Subcutaneous abdominal adipose tissue (tissue), 5 donors: ENCODE measurements at regions not wholly inside any gene's neighbourhood (a gene's known extent, or its start where the extent isn't known, plus 50 kb on each side); places are given as distances from the start of the nearest gene placed in this dataset.

Experiments used
- H3K27ac ChIP-seq: one replicate; pipeline ENCODE4 v1.7.0; 2013; ENCODE audit warnings: low read depth, mild to moderate bottlenecking, inconsistent platforms, low read length, moderate library complexity
- H3K27me3 ChIP-seq, 5 donors: one replicate each; pipeline ENCODE4 v1.7.0; 2013; ENCODE audit warnings: low read length in 5 of 5, inconsistent platforms in 1 of 5; ENCODE audit not compliant: control insufficient read depth in 5 of 5, insufficient read depth in 4 of 5
- H3K36me3 ChIP-seq, 5 donors: one replicate each; pipeline ENCODE4 v1.7.0; 2013; ENCODE audit warnings: low read length in 5 of 5; ENCODE audit not compliant: control insufficient read depth in 5 of 5, insufficient read depth in 5 of 5
- H3K4me1 ChIP-seq, 5 donors: one replicate each; pipeline ENCODE4 v1.7.0; 2013; ENCODE audit warnings: low read length in 5 of 5, mild to moderate bottlenecking in 3 of 5, moderate library complexity in 1 of 5; ENCODE audit not compliant: control insufficient read depth in 5 of 5, insufficient read depth in 5 of 5
- H3K4me3 ChIP-seq, 5 donors: one replicate each; pipeline ENCODE4 v1.7.0; 2013; ENCODE audit warnings: low read length in 5 of 5, low read depth in 1 of 5
- H3K9ac ChIP-seq, 5 donors: one replicate each; pipeline ENCODE4 v1.7.0; 2013; ENCODE audit warnings: low read length in 5 of 5, mild to moderate bottlenecking in 4 of 5, moderate library complexity in 3 of 5
- H3K9me3 ChIP-seq, 5 donors: one replicate each; pipeline ENCODE4 v1.7.0; 2013; ENCODE audit warnings: low read length in 5 of 5; ENCODE audit not compliant: control insufficient read depth in 5 of 5
- donor health status: healthy.
- donor health status: healthy.
- donor health status: healthy.
- donor health status: healthy.
- donor health status: healthy.

GRCh38 chr13:111503905-111504695, 183.7 kb downstream of the TEX29 start:
- H3K27me3 ChIP-seq = peaks cover 3 to 22% (median 8%) of the 10 kb centered on the region in 5 donors
- H3K27ac ChIP-seq = no peak overlapping the region
- no peaks in the 10 kb centered on the region for H3K9me3 ChIP-seq
- no peak overlapping the region for H3K4me3 ChIP-seq
- H3K9ac ChIP-seq = no peak overlapping the region
- no peaks in the 10 kb centered on the region for H3K4me1 ChIP-seq
- H3K36me3 ChIP-seq = no peaks in the 10 kb centered on the region

- H3K9me3 ChIP-seq = no peaks in the 10 kb centered on the region
- peaks cover 3 to 22% (median 8%) of the 10 kb centered on the region in 5 donors for H3K27me3 ChIP-seq
- H3K9ac ChIP-seq = no peak overlapping the region
- H3K4me1 ChIP-seq = no peaks in the 10 kb centered on the region
- no peaks in the 10 kb centered on the region for H3K36me3 ChIP-seq
- no peak overlapping the region for H3K4me3 ChIP-seq
- no peak overlapping the region for H3K27ac ChIP-seq
Measured at GRCh38 chr13:111505175-111505777, 184.8 kb downstream of the TEX29 start.

DNA sequence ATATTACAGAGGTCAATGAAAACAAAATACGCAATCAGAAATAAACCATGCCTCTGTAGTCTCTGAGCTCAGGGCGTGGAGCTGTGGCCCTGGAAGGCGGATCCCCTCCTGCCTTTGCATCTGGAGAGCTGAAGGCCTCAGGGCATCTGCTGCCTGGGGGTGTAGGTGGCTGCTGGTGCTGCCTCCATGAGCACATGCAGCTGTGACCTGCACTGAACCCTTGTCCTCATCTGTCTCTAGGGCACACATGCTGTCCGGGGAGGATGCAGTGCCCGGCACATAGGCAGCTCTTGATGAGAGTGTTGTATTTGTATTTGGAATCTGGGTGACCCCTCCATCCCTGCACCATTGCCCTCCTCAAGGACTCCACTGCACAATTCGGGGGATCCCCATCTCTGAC, 185.7 kb downstream of the TEX29 start:
- no peak overlapping the region for H3K9ac ChIP-seq

DNA sequence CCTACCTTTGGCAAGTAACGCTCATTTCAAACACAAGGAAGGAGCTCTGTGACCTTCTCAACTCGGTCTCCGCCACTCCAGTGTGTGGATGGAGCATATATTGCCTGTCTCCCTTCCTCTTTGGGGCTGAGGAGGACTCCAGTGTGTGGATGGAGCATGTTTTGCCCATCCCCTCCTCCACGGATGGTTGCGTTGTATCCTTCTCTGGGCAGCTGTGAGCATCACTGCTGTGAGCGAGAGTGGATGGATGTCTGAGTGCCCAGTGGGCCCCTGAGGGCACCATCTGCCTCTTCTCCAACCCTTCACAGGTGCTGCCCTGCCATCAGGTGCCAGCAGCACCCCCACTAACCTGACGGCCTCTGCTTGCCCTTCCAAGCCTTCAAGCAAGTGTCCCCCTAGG, 186.2 kb downstream of the TEX29 start:
- H3K4me1 ChIP-seq = no peaks in the 10 kb centered on the region
- no peak overlapping the region for H3K9ac ChIP-seq
- no peak overlapping the region for H3K27ac ChIP-seq
- H3K36me3 ChIP-seq = no peaks in the 10 kb centered on the region
- H3K4me3 ChIP-seq = no peak overlapping the region
- H3K27me3 ChIP-seq = peaks cover 3 to 33% (median 10%) of the 10 kb centered on the region in 5 donors
- H3K9me3 ChIP-seq = no peaks in the 10 kb centered on the region

More for the DNA sequence above, 185.7 kb downstream of the TEX29 start:
- H3K36me3 ChIP-seq = no peaks in the 10 kb centered on the region
- H3K4me3 ChIP-seq = no peak overlapping the region
- no peaks in the 10 kb centered on the region for H3K4me1 ChIP-seq
- no peak overlapping the region for H3K27ac ChIP-seq
- H3K27me3 ChIP-seq = peaks cover 3 to 28% (median 8%) of the 10 kb centered on the region in 5 donors
- no peaks in the 10 kb centered on the region for H3K9me3 ChIP-seq

- Histone ChIP-seq H3K27me3 (peaks cover 3 to 38% (median 21%) of the 10 kb centered on the region in 5 donors), H3K9me3 (no peaks in the 10 kb centered on the region), H3K4me1 (no peaks in the 10 kb centered on the region), H3K9ac (no peak overlapping the region), H3K27ac (no peak overlapping the region), H3K36me3 (no peaks in the 10 kb centered on the region), H3K4me3 (no peak overlapping the region)
Measured at GRCh38 chr13:111508164-111508870, 187.9 kb downstream of the TEX29 start.

DNA sequence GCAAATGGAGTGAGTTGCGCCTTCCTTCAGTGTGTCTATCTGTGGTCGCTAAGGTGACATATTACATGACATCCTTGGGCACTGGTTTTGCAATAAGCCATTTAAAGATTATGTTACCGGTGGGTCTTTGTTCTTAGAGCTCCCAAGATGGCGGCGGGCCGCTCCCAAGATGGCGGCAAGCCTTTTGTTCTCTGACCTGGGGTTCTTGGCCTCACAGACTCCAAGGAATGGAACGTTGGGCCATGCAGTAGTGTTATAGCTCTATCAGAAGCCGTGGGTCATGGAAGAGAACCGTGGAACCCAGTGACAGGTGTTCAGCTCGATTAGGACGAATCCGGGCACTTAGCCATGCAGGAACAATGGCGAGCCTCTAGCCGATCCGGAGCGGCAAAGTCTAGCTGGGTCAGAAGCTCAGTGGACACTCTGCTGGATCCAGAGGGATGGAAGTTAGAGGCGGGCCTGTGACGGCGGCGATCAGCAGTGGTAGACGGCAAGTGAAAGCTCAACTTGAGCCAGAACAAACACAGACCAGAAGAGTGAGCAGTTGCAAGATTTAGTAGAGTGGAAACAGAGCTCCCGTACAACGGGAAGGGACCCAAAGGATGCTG, 188.6 kb downstream of the TEX29 start:
- Histone ChIP-seq H3K4me1 (no peaks in the 10 kb centered on the region), H3K4me3 (no peak overlapping the region), H3K36me3 (no peaks in the 10 kb centered on the region), H3K27ac (no peak overlapping the region), H3K9me3 (no peaks in the 10 kb centered on the region), H3K27me3 (peaks cover 3 to 44% (median 16%) of the 10 kb centered on the region in 5 donors), H3K9ac (no peak overlapping the region)

DNA sequence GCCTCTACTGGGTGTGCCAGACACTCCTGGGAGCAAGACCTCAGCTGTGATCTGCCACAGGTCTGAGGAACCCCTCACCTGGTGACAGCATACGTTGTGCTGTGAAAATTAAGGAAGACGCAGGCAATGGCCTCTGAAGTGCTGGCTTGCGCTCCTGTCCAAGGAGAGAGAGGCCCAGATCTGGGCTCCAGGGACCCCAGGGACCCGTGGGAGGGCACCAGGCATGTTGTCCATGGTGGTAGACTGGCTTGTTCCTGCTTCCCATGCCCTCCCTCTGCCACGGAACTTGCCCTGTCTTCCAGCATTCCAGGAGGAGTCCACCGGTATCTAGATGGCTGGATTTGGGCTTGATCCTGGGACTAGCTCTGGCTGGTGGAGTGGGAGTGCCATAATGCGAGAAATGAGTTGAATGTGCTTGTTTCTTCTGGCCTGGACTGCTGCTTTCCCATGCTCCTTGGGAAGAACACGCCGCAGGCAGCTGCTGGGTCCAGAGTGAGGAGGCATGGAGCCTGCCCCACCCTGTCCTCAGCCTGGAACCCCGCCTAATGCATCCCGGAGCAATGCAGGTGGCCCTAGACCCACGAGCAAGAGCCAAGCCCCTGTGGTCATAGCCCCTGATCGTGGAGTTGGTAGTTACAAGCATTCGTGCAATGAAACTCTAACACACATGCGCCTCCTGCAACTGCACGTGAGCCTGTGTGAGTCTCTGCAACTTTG, 190.2 kb downstream of the TEX29 start:
- H3K4me3 ChIP-seq = no peak overlapping the region
- H3K4me1 ChIP-seq = no peaks in the 10 kb centered on the region
- H3K9me3 ChIP-seq = no peaks in the 10 kb centered on the region
- no peak overlapping the region for H3K9ac ChIP-seq
- peaks cover 9 to 48% (median 24%) of the 10 kb centered on the region in 5 donors for H3K27me3 ChIP-seq
- no peak overlapping the region for H3K27ac ChIP-seq
- H3K36me3 ChIP-seq = no peaks in the 10 kb centered on the region

DNA sequence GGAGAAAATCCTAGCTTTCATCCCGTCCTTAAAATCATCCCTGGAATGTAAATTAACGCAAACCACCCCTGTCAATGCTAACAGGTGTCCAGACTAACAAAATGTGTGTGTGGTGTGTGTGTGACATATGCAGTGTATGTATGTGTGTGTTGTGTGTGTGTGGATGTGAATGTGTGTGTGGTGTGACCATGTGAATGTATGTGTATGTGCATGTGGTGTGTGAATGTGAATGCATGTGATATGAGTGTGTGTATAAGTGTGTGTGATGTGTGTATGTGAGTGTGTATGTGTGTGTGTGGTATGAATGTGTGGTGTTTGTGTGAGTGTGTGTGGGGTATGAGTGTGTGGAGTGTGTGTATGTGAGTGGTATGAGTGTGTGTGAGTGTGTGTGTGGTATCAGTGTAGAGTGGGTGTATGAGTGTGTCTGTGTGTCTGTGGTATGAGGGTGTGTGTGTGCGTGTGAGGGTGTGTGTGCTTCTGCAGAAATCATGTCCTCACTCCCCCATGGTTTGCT, 190.8 kb downstream of the TEX29 start:
- H3K9ac ChIP-seq = no peak overlapping the region
- peaks cover 10 to 47% (median 25%) of the 10 kb centered on the region in 5 donors for H3K27me3 ChIP-seq
- no peak overlapping the region for H3K4me3 ChIP-seq
- no peaks in the 10 kb centered on the region for H3K4me1 ChIP-seq
- H3K9me3 ChIP-seq = no peaks in the 10 kb centered on the region
- H3K36me3 ChIP-seq = no peaks in the 10 kb centered on the region
- H3K27ac ChIP-seq = no peak overlapping the region

GRCh38 chr13:111511805-111512504, 191.5 kb downstream of the TEX29 start:
- H3K4me3 ChIP-seq = no peak overlapping the region
- H3K27ac ChIP-seq = no peak overlapping the region
- H3K27me3 ChIP-seq = peaks cover 6 to 48% (median 27%) of the 10 kb centered on the region in 5 donors
- H3K9me3 ChIP-seq = no peaks in the 10 kb centered on the region
- H3K4me1 ChIP-seq = no peaks in the 10 kb centered on the region
- no peaks in the 10 kb centered on the region for H3K36me3 ChIP-seq
- no peak overlapping the region for H3K9ac ChIP-seq
